Stimulated activated CD8-positive, alpha-beta memory T cell treated with anti-CD3 and anti-CD28 coated beads, Interleukin-15, amount 100 ng/mL, for 1 hour (primary cell): ENCODE measurements at regions not wholly inside any gene's neighbourhood (a gene's known extent, or its start where the extent isn't known, plus 50 kb on each side); places are given as distances from the start of the nearest gene placed in this dataset.

Experiments used
- DNase-seq: peaks from one replicate; pipeline ENCODE4 v3.0.0-alpha.2; 2020; ENCODE audit warnings: low read depth

GRCh38 chr15:62802612-62803011 is 239.9 kb upstream of the TPM1 start:
- DNase-seq = no peak

- no peak for DNase-seq
Measured at GRCh38 chr15:62803856-62804400, 238.6 kb upstream of the TPM1 start.

DNA sequence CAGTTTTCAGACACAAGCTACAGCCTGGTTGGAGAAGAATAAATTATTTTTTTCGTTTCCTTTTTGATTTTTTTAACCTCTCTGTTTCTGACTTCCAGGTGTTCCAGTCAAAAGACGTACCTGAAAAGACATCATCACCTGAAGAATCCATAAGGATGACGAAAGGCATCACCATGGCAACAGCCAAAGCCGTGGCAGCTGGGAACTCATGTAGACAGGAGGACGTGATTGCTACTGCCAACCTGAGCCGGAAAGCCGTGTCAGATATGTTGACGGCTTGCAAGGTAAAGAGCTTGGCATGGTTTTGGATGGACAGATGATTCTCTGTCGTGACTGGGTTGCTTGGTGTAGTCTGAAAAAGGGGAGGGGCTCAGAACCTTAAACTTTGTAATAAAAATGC is 237.0 kb upstream of the TPM1 start:
- DNase-seq = no peak

DNA sequence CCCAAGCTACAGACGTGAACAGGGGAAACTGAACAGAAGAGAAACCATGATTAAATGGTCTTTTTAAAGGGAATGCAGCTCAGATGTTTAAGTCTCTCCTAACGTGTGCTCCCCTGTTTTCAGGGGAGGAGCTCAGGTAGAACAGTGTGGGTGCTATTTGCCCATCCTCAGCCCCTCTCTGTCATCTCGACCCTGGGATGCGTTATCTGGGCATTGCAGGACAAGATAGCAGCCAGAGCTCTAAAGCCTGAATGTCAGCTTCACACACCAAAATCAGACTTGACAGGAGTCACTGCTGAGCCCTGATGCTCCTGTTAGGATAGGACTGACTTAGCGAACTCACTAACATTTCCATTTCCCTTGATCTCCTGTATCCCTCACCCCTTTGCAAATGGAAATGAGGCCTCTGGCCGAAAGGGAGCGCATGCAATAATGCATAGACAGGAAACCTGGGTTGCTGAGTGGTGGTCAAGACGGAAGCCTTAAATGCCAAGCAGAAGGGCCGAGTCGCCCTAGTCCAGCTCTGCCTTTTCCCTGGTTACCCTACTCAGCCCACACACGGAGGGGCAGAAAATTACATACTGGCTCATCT is 234.9 kb upstream of the TPM1 start:
- no peak for DNase-seq

DNA sequence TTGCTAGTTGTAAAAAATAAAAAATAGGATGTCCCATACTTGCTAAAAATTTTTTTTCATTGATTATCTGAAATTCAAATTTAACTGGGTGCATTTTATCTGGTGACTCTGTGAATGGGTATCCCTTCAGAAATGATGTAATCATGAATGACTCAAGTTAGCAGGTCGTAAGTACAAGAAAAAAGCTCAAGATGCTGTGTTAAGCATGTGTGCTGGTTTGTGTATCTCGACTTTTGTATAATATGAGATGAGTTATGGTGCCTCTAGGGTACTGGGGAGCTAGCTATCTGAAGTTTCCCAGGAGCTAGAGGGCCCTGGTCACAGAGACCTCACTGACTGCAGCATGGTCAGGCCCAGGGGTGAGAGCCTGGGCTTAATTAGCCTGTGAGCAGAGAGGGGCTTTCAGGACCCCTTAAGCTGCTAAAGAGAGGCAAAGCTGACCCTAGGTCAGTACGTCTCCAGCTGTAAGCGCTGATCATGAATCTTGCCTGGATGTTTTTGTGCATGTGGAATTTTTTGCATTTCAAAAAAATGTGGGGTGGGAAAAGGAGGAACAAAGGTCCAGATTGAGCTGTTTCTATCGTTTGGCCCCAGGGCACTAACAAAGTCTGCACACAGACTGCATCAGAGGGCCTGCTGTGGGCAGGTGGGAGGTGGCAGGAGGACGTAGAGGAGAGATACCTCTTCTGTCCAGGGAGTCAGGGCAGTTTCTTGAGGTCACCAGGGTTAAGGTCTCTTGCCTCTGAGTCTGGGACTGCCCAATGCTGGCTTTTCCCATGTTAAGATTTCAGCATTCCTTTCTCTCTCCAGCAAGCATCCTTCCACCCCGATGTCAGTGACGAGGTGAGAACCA is 233.2 kb upstream of the TPM1 start:
- no peak for DNase-seq

GRCh38 chr15:62809968-62810260 is 232.6 kb upstream of the TPM1 start:
- DNase-seq = no peak

- no peak for DNase-seq
Measured at GRCh38 chr15:62812515-62812835, 230.1 kb upstream of the TPM1 start.

- DNase-seq = no peak
Measured at GRCh38 chr15:62816342-62817069, 226.0 kb upstream of the TPM1 start.

DNA sequence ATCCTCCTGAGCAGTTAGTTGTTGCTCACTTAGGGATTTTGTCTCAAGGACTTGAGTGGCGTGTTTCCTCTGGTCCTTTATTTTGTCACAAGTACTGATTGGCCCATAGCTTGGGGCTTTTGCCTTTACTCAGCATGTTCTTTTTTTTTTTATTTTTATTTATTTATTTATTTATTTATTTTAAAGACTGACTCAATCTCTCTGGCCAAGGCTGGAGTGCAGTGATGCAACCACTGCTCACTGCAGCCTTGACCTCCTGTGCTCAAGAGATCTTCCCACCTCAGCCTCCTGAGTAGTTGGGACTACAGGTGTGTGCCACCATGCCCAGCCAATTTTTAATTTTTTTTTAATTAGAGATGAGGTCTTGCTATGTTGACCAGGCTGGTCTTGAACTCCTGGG is 223.9 kb upstream of the TPM1 start:
- no peak for DNase-seq

- DNase-seq = no peak
Measured at GRCh38 chr15:62821384-62822131, 221.0 kb upstream of the TPM1 start.

DNA sequence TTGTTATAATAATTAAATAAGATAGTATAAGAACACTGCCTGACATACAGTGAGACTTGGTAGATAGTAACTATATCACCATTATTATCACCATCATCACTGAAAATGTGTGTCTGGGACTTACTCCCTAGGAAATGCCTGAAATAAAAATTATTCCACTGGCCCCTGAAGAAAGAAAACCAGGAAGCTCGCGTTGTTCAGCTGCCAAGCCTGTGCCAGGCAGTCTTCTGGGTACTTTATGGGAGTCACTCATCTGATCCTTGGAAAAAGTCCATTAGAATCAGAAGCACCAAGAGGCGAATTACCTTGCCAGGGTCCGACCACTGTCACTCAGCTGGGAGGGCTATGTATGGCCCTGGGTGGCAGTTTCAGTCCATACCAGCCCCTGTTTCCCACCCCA is 220.3 kb upstream of the TPM1 start:
- DNase-seq = no peak

GRCh38 chr15:62823561-62823960 is 219.0 kb upstream of the TPM1 start:
- DNase-seq = no peak

- DNase-seq = no peak
Measured at GRCh38 chr15:62824111-62825015, 218.2 kb upstream of the TPM1 start.

DNA sequence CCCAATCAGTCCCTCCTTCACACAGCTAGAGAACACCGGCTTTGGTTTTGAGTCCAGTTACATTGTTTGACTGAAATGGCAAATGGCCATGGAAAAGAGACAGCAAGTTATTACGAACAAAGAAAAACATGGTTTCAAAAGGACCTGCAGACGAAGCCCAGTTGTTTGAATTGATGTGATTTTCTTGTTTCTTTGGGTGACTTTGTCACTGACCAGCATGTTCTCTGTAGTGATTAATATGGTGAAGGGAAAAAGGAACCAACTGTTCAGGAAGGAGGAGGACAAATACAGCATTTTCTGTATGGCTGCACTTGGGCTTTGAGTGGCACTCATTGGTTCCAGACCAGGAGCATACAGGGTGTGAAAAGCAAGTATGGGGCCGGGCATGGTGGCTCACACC is 217.4 kb upstream of the TPM1 start:
- no peak for DNase-seq

GRCh38 chr15:62826561-62826960 is 216.0 kb upstream of the TPM1 start:
- DNase-seq = no peak

GRCh38 chr15:62828364-62828763 is 214.2 kb upstream of the TPM1 start:
- no peak for DNase-seq

GRCh38 chr15:62832231-62832630 is 210.3 kb upstream of the TPM1 start:
- no peak for DNase-seq

DNA sequence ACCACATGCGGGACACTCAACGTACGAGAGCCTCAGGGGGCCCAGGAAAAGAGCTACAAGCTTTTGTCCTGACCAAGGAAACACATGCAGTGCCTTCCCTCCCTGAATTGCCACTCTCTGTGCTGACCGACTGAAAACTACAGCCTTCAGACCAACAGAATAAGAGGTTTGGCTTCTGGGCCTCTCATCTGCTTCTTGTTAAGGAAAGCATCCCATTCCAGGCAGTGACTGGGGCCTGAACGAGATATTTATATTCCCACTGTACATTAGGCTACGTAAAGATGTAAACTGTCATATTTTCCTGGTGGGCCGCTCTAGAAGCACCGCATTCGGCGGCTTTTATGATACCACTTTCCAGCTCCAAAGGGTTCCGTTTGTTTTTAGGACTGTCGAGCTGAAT is 208.9 kb upstream of the TPM1 start:
- DNase-seq = no peak

DNA sequence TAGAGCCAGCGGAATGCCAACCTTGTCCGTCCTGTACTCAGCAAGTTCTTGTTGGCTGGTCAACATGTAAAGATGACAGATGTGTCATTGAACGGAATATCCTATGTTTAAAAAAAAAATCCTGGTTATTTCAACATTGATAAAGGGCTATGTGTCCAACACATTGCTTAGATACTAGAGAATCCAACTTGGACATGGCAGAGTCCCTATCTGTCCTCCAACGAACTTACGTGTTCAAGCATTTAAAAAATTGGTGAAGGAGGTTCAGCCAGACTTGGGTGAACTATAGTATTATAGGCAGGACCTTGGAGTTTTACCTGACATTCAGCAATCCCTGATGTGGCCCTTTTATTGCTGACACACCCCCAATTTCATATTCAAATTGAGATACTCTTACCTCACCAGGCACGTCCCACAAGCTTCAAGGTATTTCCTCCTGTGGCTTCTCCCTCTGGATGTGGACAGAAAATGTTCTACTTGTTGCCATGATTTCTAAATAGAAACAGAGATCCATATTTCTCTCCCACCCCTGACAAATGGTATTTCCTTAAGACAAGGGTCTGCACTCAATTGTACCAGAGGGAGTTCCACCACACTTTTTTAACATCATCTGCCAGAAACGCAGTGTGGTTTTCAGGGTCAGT is 207.7 kb upstream of the TPM1 start:
- no peak for DNase-seq

- DNase-seq = no peak
Measured at GRCh38 chr15:62835351-62835750, 207.2 kb upstream of the TPM1 start.

GRCh38 chr15:62835762-62836161 is 206.8 kb upstream of the TPM1 start:
- no peak for DNase-seq
